ENCODE measurements at regions not wholly inside any gene's neighbourhood (a gene's known extent, or its start where the extent isn't known, plus 50 kb on each side); places are given as distances from the start of the nearest gene placed in this dataset.

- ATAC-seq (replicated peaks in 1 of 2) (no peak), DNase-seq (no peak)
- Mint-ChIP-seq H3K9me3 (peaks cover 14 to 20% of the 10 kb centered on the region in 2 donors), H3K4me1 (ENCODE audit: low read depth) (no peaks in the 10 kb centered on the region), H3K27ac (no peak overlapping the region), H3K27me3 (ENCODE audit: low read depth) (no peaks in the 10 kb centered on the region), H3K36me3 (ENCODE audit: insufficient read depth in 2 of 2) (peaks cover 0 to 1% of the 10 kb centered on the region in 2 donors), H3K4me3 (no peak overlapping the region)
Measured at GRCh38 chr12:23474438-23474976, 475.0 kb downstream of the SOX5 start.

Measured in activated T-cell treated with anti-CD3 and anti-CD28 coated beads, Interleukin-2, amount 50 U/mL, for 72 hours (primary cell).